Left renal cortex interstitium (tissue), 4 donors: ENCODE measurements at regions not wholly inside any gene's neighbourhood (a gene's known extent, or its start where the extent isn't known, plus 50 kb on each side); places are given as distances from the start of the nearest gene placed in this dataset.

Source experiments
- DNase-seq, 4 donors: peaks; one replicate each; pipeline ENCODE4 v3.0.0-alpha.2; 2013; ENCODE audit warnings: low read depth in 4 of 4, low spot score in 2 of 4, missing footprints in 1 of 4

GRCh38 chr16:62927122-62927521 lies 890.9 kb upstream of the CDH8 start:
- no peak for DNase-seq

- no peak for DNase-seq
These were observed 890.0 kb upstream of the CDH8 start for GRCh38 chr16:62926121-62926801.

- DNase-seq = no peak
These were observed 885.7 kb upstream of the CDH8 start for GRCh38 chr16:62921904-62922303.

GRCh38 chr16:62913924-62914323 lies 877.7 kb upstream of the CDH8 start:
- no peak for DNase-seq

- no peak for DNase-seq
These were observed 877.1 kb upstream of the CDH8 start for GRCh38 chr16:62913333-62913732.

- DNase-seq = no peak
These were observed 873.4 kb upstream of the CDH8 start for GRCh38 chr16:62909597-62909996.

GRCh38 chr16:62907562-62907961 lies 871.3 kb upstream of the CDH8 start:
- no peak for DNase-seq

GRCh38 chr16:62903961-62904502 lies 867.8 kb upstream of the CDH8 start:
- no peak for DNase-seq

GRCh38 chr16:62899737-62900136 lies 863.5 kb upstream of the CDH8 start:
- no peak for DNase-seq

GRCh38 chr16:62889097-62889496 lies 852.9 kb upstream of the CDH8 start:
- DNase-seq = no peak

- DNase-seq = no peak
These were observed 847.3 kb upstream of the CDH8 start for GRCh38 chr16:62883509-62883908.

- no peak for DNase-seq
These were observed 846.4 kb upstream of the CDH8 start for GRCh38 chr16:62882552-62883221.

- no peak for DNase-seq
These were observed 839.9 kb upstream of the CDH8 start for GRCh38 chr16:62876133-62876532.

- DNase-seq = no peak
These were observed 836.1 kb upstream of the CDH8 start for GRCh38 chr16:62872339-62872738.

GRCh38 chr16:62870554-62870953 lies 834.3 kb upstream of the CDH8 start:
- no peak for DNase-seq

- DNase-seq = no peak
These were observed 833.6 kb upstream of the CDH8 start for GRCh38 chr16:62869837-62870236.

GRCh38 chr16:62863139-62863538 lies 826.9 kb upstream of the CDH8 start:
- no peak for DNase-seq

GRCh38 chr16:62853887-62854286 lies 817.6 kb upstream of the CDH8 start:
- no peak for DNase-seq

- DNase-seq = no peak
These were observed 810.3 kb upstream of the CDH8 start for GRCh38 chr16:62846399-62847057.

GRCh38 chr16:62832214-62832613 lies 796.0 kb upstream of the CDH8 start:
- DNase-seq = no peak

- DNase-seq = no peak
These were observed 795.1 kb upstream of the CDH8 start for GRCh38 chr16:62831235-62831850.
